Astrocyte (in vitro differentiated cells and primary cell): ENCODE measurements at regions not wholly inside any gene's neighbourhood (a gene's known extent, or its start where the extent isn't known, plus 50 kb on each side); places are given as distances from the start of the nearest gene placed in this dataset.
A peak's percentile ranks its signal among the peaks of the same experiment; 100 is the strongest.

Source experiments
- DNase-seq: peaks from one replicate; pipeline ENCODE4 v3.0.0-alpha.2; 2010; ENCODE audit warnings: low read depth
- FAIRE-seq: peaks from 2 replicates; lab custom pipeline; 2011; peaks lifted over from hg19 to GRCh38; lab: Jason Lieb, UNC
- H2AFZ ChIP-seq: 2 replicates; pipeline ENCODE4 v1.6.0; 2012; ENCODE audit warnings: low read depth, low read length, inconsistent platforms
- H3K27ac ChIP-seq: 2 replicates; pipeline ENCODE4 v1.5.1; 2011; ENCODE audit warnings: low read depth, low read length, inconsistent platforms
- H3K27me3 ChIP-seq: 2 replicates; pipeline ENCODE4 v1.6.0; 2011; ENCODE audit warnings: low read length, inconsistent platforms; ENCODE audit not compliant: insufficient read depth
- H3K36me3 ChIP-seq: 2 replicates; pipeline ENCODE4 v1.5.1; 2011; ENCODE audit warnings: low read length, inconsistent platforms; ENCODE audit not compliant: insufficient read depth
- H3K4me1 ChIP-seq: 2 replicates; pipeline ENCODE4 v1.5.1; 2011; ENCODE audit warnings: low read length, inconsistent platforms; ENCODE audit not compliant: insufficient read depth
- H3K4me2 ChIP-seq: 2 replicates; pipeline ENCODE4 v1.6.0; 2012; ENCODE audit warnings: low read length, inconsistent platforms
- H3K4me3 ChIP-seq: 2 replicates; pipeline ENCODE4 v1.5.1; 2011; ENCODE audit warnings: low read depth, mild to moderate bottlenecking, low read length, inconsistent platforms; ENCODE audit not compliant: insufficient read depth
- H3K79me2 ChIP-seq: 2 replicates; pipeline ENCODE4 v1.6.0; 2012; ENCODE audit warnings: mild to moderate bottlenecking, low read length, inconsistent platforms; ENCODE audit not compliant: insufficient read depth
- H3K9ac ChIP-seq: 2 replicates; pipeline ENCODE4 v1.6.0; 2012; ENCODE audit warnings: mild to moderate bottlenecking, low read length, inconsistent platforms
- H3K9me3 ChIP-seq: 2 replicates; pipeline ENCODE4 v1.5.1; 2012; ENCODE audit warnings: low read depth, mild to moderate bottlenecking, low read length, inconsistent platforms; ENCODE audit not compliant: insufficient read depth
- H4K20me1 ChIP-seq: 2 replicates; pipeline ENCODE4 v1.6.0; 2012; ENCODE audit warnings: low read length, inconsistent platforms; ENCODE audit not compliant: insufficient read depth
- H3K27ac Mint-ChIP-seq: one replicate; pipeline ENCODE4 v1.8.0; 2021; ENCODE audit warnings: mild to moderate bottlenecking, mixed read lengths; ENCODE audit not compliant: unreplicated experiment
- H3K27me3 Mint-ChIP-seq: one replicate; pipeline ENCODE4 v1.8.0; 2021; ENCODE audit warnings: low read depth, mixed read lengths; ENCODE audit not compliant: unreplicated experiment
- H3K36me3 Mint-ChIP-seq: one replicate; pipeline ENCODE4 v1.8.0; 2021; ENCODE audit warnings: low read depth, mixed read lengths; ENCODE audit not compliant: unreplicated experiment
- H3K4me1 Mint-ChIP-seq: one replicate; pipeline ENCODE4 v1.8.0; 2021; ENCODE audit warnings: low read depth, mixed read lengths; ENCODE audit not compliant: unreplicated experiment
- H3K4me3 Mint-ChIP-seq: one replicate; pipeline ENCODE4 v1.8.0; 2021; ENCODE audit warnings: mild to moderate bottlenecking, moderate library complexity, mixed read lengths; ENCODE audit not compliant: unreplicated experiment
- H3K9me3 Mint-ChIP-seq: one replicate; pipeline ENCODE4 v1.8.0; 2021; ENCODE audit warnings: mild to moderate bottlenecking, mixed read lengths; ENCODE audit not compliant: unreplicated experiment
- EZH2 ChIP-seq: IDR thresholded peaks from 2 replicates; pipeline ENCODE4 v1.6.1; 2012; ENCODE audit warnings: mild to moderate bottlenecking, low read length, inconsistent platforms; ENCODE audit not compliant: insufficient read depth
- TF ChIP-seq, protein P1 (sequence below): IDR thresholded peaks from 2 replicates; pipeline ENCODE4 v1.5.1; 2011; ENCODE audit warnings: low read depth, mild to moderate bottlenecking, inconsistent platforms, low read length, moderate library complexity; ENCODE audit not compliant: insufficient read depth

DNA sequence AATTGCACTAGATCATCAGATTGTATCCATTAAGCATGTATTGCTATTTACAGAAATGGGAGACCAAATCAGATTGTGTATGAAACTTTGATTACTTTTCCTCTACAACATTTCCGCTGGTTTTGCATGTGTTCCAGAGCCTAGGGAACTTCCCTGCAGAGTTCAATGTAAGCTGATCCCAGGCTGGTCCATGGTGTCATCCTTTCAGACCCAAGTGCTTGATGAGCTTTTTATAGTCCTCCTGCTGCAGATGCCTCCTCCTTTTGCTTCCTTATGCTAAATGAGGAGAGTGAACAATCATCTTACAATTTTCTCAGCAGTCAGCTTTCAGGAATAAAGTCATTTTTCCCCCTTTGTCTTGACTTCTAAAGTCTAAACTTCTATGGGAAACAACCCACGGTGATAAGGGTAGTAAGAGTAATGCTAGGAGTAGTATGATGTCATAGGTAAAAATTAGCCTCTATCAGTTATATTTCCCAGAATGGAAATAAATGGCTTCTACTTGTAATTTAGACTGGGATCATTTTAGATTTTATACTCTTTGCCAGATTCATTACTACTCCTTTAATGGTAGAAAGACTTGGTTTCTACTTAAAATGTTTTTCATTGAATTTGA lies 55.1 kb upstream of the SLC4A4 start:
- no peaks in the 10 kb centered on the region for H3K36me3 ChIP-seq
- no peaks in the 10 kb centered on the region for H3K4me1 ChIP-seq
- H3K9me3 ChIP-seq, result no peaks in the 10 kb centered on the region
- no peaks in the 10 kb centered on the region for H4K20me1 ChIP-seq
- no peaks in the 10 kb centered on the region for H3K9me3 Mint-ChIP-seq
- no peak overlapping the region for H3K27ac Mint-ChIP-seq
- no peak overlapping the region for H2AFZ ChIP-seq
- no peaks in the 10 kb centered on the region for H3K27me3 ChIP-seq
- H3K4me2 ChIP-seq, result no peak overlapping the region
- no peak overlapping the region for H3K4me3 Mint-ChIP-seq
- H3K9ac ChIP-seq, result no peak overlapping the region
- no peak for FAIRE-seq
- no peaks in the 10 kb centered on the region for H3K27me3 Mint-ChIP-seq
- H3K4me3 ChIP-seq, result no peak overlapping the region
- no peaks in the 10 kb centered on the region for H3K79me2 ChIP-seq
- no peak for TF ChIP-seq EZH2
- TF ChIP-seq, protein P1, sequence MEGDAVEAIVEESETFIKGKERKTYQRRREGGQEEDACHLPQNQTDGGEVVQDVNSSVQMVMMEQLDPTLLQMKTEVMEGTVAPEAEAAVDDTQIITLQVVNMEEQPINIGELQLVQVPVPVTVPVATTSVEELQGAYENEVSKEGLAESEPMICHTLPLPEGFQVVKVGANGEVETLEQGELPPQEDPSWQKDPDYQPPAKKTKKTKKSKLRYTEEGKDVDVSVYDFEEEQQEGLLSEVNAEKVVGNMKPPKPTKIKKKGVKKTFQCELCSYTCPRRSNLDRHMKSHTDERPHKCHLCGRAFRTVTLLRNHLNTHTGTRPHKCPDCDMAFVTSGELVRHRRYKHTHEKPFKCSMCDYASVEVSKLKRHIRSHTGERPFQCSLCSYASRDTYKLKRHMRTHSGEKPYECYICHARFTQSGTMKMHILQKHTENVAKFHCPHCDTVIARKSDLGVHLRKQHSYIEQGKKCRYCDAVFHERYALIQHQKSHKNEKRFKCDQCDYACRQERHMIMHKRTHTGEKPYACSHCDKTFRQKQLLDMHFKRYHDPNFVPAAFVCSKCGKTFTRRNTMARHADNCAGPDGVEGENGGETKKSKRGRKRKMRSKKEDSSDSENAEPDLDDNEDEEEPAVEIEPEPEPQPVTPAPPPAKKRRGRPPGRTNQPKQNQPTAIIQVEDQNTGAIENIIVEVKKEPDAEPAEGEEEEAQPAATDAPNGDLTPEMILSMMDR, result no peak
- no peaks in the 10 kb centered on the region for H3K36me3 Mint-ChIP-seq
- no peak overlapping the region for H3K27ac ChIP-seq
- H3K4me1 Mint-ChIP-seq, result no peaks in the 10 kb centered on the region
- DNase-seq, result no peak

DNA sequence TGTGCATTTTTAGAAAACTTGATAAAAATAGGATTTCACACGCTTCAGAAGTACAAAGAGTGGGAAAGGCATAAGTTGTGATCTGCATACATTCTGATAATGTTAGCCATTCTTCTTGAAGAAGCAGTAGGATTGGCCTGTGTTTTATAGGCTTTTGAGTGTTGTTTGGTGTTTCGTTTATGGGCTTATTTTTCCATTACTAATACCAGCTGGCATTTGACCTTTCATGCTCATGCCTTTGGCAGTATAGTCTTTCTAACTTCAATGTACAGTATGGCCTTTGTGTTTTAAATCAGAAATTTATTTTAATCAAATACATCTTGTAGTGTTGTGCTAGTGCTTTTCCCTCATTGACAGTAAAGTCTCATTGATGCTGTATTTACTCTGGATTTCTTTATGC lies 51.5 kb upstream of the SLC4A4 start:
- H3K27ac ChIP-seq, result no peak overlapping the region
- no peaks in the 10 kb centered on the region for H3K9me3 ChIP-seq
- no peak overlapping the region for H3K4me3 ChIP-seq
- H3K27me3 ChIP-seq, result no peaks in the 10 kb centered on the region
- no peak overlapping the region for H3K9ac ChIP-seq
- Mint-ChIP-seq H3K9me3 (no peaks in the 10 kb centered on the region), H3K4me1 (peaks cover 9% of the 10 kb centered on the region), H3K27me3 (no peaks in the 10 kb centered on the region), H3K27ac (no peak overlapping the region), H3K4me3 (no peak overlapping the region), H3K36me3 (no peaks in the 10 kb centered on the region)
- H3K4me1 ChIP-seq, result peaks cover 5% of the 10 kb centered on the region
- H3K79me2 ChIP-seq, result no peaks in the 10 kb centered on the region
- no peak overlapping the region for H2AFZ ChIP-seq
- no peak overlapping the region for H3K4me2 ChIP-seq
- no peak for DNase-seq
- no peak for TF ChIP-seq EZH2
- TF ChIP-seq, protein P1, result no peak
- H3K36me3 ChIP-seq, result no peaks in the 10 kb centered on the region
- FAIRE-seq, result peak; percentile 58
- H4K20me1 ChIP-seq, result no peaks in the 10 kb centered on the region

DNA sequence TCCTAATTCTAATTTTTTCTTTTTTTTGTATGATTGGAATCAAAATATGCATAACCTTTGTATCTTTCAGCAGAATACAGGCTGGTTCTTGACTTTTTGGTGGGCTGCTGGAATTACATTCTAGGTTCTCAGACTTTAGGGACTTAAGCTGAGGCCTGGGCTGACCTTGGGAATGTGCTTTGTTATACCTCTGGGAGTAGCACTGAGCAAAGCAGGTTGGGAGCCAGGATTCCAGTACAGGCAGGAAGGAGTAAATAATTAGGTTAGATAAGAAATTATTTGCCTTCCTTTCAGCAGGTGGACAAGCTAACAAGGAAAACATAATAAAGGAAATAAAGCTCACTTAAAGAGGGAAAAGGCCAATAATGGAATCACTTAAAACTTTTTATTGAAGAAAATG lies 49.9 kb upstream of the SLC4A4 start:
- Histone ChIP-seq H3K9ac (no peak overlapping the region), H3K27ac (no peak overlapping the region), H3K79me2 (no peaks in the 10 kb centered on the region), H3K4me2 (no peak overlapping the region), H3K27me3 (no peaks in the 10 kb centered on the region), H3K36me3 (no peaks in the 10 kb centered on the region), H2AFZ (no peak overlapping the region), H3K4me3 (no peak overlapping the region), H3K9me3 (no peaks in the 10 kb centered on the region), H3K4me1 (peaks cover 11% of the 10 kb centered on the region), H4K20me1 (no peaks in the 10 kb centered on the region)
- Mint-ChIP-seq H3K4me3 (no peak overlapping the region), H3K4me1 (peaks cover 9% of the 10 kb centered on the region), H3K36me3 (no peaks in the 10 kb centered on the region), H3K27me3 (no peaks in the 10 kb centered on the region), H3K27ac (peak overlapping the region; percentile 13), H3K9me3 (no peaks in the 10 kb centered on the region)
- no peak for DNase-seq
- FAIRE-seq, result no peak
- TF ChIP-seq EZH2, result no peak
- TF ChIP-seq, protein P1, result no peak
